BLaER1 (cell line): ENCODE measurements at regions not wholly inside any gene's neighbourhood (a gene's known extent, or its start where the extent isn't known, plus 50 kb on each side); places are given as distances from the start of the nearest gene placed in this dataset.

ENCODE experiments used
- H3K27ac ChIP-seq: shearing (Covaris generic); formaldehyde crosslinking; 2 replicates; pipeline ENCODE4 v1.8.1; 2022
- H3K27me3 ChIP-seq: shearing (Covaris generic); formaldehyde crosslinking; 2 replicates; pipeline ENCODE4 v1.8.1; 2022
- H3K36me3 ChIP-seq: shearing (Covaris generic); formaldehyde crosslinking; 2 replicates; pipeline ENCODE4 v1.8.1; 2022
- H3K4me1 ChIP-seq: shearing (Covaris generic); formaldehyde crosslinking; 2 replicates; pipeline ENCODE4 v1.8.1; 2022
- H3K4me2 ChIP-seq: shearing (Covaris generic); formaldehyde crosslinking; 2 replicates; pipeline ENCODE4 v1.8.1; 2022
- H3K4me3 ChIP-seq: shearing (Covaris generic); formaldehyde crosslinking; 2 replicates; pipeline ENCODE4 v1.8.1; 2022
- H3K9ac ChIP-seq: shearing (Covaris generic); formaldehyde crosslinking; 2 replicates; pipeline ENCODE4 v1.8.1; 2022
- H3K9me3 ChIP-seq: shearing (Covaris generic); formaldehyde crosslinking; 2 replicates; pipeline ENCODE4 v1.8.1; 2022
- H4K20me1 ChIP-seq: shearing (Covaris generic); formaldehyde crosslinking; 2 replicates; pipeline ENCODE4 v1.8.1; 2022
- Cebpa-rat ChIP-seq: shearing (Covaris generic); IDR thresholded peaks from 2 replicates; pipeline ENCODE4 v1.8.1; 2022

DNA sequence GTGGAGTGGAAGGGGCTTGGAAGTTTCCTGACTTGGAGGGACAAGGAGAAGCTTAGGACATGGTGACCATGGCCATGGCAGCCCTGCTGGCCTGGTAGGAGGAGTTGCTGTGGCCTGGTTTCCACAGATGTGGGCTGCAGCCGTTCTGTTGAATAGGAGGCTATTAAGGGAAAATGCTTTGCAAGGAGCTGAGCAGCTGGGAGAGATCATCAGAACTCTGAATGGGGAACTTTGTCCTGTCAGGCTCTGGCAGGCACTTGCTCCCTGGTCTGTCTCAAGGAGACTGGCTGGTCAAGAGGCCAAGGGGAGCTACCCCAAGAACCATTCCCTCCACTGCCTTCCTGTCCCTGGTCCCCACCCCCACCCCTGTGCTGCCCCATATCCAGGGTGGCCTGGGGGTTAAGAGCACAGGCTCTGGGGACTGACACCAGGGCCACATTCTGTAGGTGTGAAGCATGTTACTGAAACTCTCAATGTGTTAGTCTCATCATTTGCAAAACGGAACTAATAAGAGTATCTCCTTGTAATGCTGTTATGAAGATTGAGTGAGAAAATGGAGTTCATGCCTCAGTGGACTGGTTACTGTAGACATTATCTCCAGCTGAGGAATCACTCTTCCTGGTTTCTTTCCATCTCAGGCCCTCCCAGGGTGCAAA is 84.0 kb upstream of the ARAP3 start:
- Histone ChIP-seq H3K4me1 (peaks cover 14% of the 10 kb centered on the region), H4K20me1 (no peaks in the 10 kb centered on the region), H3K27ac (no peak overlapping the region), H3K9ac (no peak overlapping the region), H3K4me3 (no peak overlapping the region), H3K9me3 (no peaks in the 10 kb centered on the region), H3K4me2 (no peak overlapping the region), H3K36me3 (no peaks in the 10 kb centered on the region), H3K27me3 (no peaks in the 10 kb centered on the region)
- TF ChIP-seq Cebpa-rat: no peak

DNA sequence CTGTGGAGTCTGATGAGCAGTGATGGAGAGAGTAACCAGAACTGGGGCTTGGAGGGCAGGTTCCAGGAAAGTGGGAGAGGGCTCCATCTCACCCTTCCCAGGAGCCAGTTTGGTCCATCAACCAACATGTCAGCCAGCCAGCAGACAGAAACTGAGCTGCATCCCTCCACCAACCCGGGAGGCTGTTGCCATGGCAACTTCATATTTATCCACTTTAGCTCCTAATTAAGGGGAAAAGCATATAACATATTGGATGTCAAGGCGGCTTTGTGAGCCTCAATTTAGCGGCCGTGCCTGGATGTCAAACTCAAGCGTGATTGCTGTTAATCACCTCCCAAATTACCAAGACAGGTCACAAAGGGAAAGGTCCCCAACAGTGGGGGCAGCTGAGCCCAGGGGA is 81.5 kb upstream of the ARAP3 start:
- H3K9me3 ChIP-seq: no peaks in the 10 kb centered on the region
- no peak overlapping the region for H3K4me3 ChIP-seq
- no peak for TF ChIP-seq Cebpa-rat
- no peak overlapping the region for H3K9ac ChIP-seq
- no peak overlapping the region for H3K4me2 ChIP-seq
- no peaks in the 10 kb centered on the region for H3K27me3 ChIP-seq
- H3K27ac ChIP-seq: no peak overlapping the region
- no peaks in the 10 kb centered on the region for H3K36me3 ChIP-seq
- H4K20me1 ChIP-seq: no peaks in the 10 kb centered on the region
- H3K4me1 ChIP-seq: peaks cover 39% of the 10 kb centered on the region

DNA sequence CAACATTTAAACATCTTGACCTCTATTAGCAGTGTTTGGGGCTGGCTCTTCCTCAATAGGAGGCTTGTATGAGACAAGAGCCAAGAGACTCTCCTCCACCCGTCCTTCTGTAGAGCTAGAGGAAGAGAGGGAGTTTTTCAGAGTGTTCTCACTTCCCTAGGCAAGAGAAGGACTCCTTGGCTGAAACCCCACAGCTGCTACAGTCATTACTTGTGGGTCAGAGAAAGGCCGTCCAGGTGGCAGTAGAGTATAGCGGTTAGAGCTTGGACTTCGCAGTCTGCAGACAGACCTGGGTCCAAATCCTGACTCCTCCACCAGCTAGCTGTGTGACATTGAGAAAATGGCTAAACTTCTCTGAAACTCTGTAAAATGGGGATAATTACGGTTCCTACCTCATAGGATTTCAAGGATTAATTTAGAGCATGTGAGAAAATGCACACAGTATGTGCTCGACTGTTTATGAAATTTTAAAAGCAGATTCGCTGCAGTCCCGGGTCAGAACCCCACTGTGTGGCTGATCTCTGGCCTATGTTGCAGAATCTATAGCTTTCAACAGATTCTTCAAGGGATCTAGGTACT is 80.8 kb upstream of the ARAP3 start:
- H3K27ac ChIP-seq: no peak overlapping the region
- H4K20me1 ChIP-seq: no peaks in the 10 kb centered on the region
- H3K4me2 ChIP-seq: no peak overlapping the region; the same call in 1 of the 2 replicates
- peaks cover 45% of the 10 kb centered on the region for H3K4me1 ChIP-seq
- H3K27me3 ChIP-seq: no peaks in the 10 kb centered on the region
- H3K4me3 ChIP-seq: no peak overlapping the region
- no peak for TF ChIP-seq Cebpa-rat
- no peaks in the 10 kb centered on the region for H3K9me3 ChIP-seq
- H3K9ac ChIP-seq: no peak overlapping the region
- no peaks in the 10 kb centered on the region for H3K36me3 ChIP-seq

DNA sequence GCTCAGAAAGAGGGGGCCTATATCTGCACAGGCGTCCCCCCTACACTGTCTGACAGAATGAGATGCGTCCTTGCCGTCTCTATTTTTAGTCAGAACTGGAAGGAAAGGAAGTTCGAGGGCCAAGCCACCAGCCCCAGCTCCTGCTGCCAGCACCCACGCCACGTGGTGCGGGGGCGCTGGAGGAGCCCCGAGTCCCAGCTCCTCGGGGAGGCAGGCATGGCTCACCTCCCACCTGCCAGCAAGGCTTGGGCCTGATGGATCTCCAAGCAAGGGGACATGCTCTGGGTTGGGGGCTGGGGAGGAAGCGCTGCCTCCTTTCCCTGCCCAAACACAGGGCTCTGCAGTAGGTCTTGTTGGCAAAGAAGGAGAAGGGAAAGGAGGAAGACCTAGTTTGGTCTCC is 80.3 kb upstream of the ARAP3 start:
- H3K4me2 ChIP-seq: peak overlapping the region; percentile 31
- no peaks in the 10 kb centered on the region for H3K27me3 ChIP-seq
- H4K20me1 ChIP-seq: no peaks in the 10 kb centered on the region
- no peak overlapping the region for H3K4me3 ChIP-seq
- peaks cover 47% of the 10 kb centered on the region for H3K4me1 ChIP-seq
- H3K9me3 ChIP-seq: no peaks in the 10 kb centered on the region
- TF ChIP-seq Cebpa-rat: no peak
- no peak overlapping the region for H3K27ac ChIP-seq
- H3K9ac ChIP-seq: no peak overlapping the region
- no peaks in the 10 kb centered on the region for H3K36me3 ChIP-seq

DNA sequence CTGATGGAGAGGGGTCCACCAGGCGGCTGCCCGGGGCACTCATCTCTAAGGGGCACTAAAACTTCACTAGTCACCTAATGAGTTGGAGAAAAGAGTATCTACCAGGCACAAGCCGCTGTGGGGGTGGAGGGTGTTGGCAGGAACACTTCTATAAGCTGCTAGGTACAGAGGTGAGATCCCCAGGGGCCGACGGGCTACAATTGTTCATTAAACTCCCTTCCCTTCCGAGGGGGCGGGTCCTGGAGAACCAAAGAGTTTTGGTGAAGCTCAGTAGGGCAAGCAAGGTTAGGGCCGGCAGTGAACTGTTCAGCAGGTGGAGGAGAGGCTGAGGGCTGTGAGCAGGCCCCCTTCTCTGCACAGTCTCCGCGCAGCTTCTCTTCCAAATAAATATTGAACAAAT is 78.7 kb upstream of the ARAP3 start:
- Histone ChIP-seq H3K4me2 (peak overlapping the region; percentile 72), H3K9ac (no peak overlapping the region), H4K20me1 (peaks cover 6% of the 10 kb centered on the region; the same call in 1 of the 2 replicates), H3K4me1 (peaks cover 47% of the 10 kb centered on the region), H3K27ac (no peak overlapping the region), H3K4me3 (no peak overlapping the region), H3K9me3 (no peaks in the 10 kb centered on the region), H3K27me3 (no peaks in the 10 kb centered on the region), H3K36me3 (no peaks in the 10 kb centered on the region)
- TF ChIP-seq Cebpa-rat: no peak

DNA sequence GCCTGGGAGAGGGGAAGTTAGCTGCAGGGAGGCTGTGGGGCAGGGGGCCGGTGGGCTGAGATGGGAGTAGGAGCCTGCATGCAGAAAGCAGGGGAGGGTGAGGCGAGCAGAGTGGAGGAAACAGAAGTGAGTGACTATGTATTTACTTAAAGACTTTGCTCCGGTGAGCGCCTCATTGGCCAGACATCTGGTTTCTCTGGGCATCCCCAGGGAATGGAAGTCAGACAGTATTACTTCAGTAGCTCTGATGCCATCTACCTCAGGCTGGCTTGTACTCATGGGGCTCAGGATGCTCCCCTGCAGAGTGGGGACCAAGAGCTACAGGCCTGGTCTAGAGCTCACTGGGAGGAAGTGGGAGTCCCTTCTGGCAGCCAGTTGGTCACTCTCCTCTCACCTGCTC is 78.2 kb upstream of the ARAP3 start:
- H4K20me1 ChIP-seq: peaks cover 10% of the 10 kb centered on the region; the same call in 1 of the 2 replicates
- no peak for TF ChIP-seq Cebpa-rat
- H3K27ac ChIP-seq: no peak overlapping the region
- H3K9me3 ChIP-seq: no peaks in the 10 kb centered on the region
- peak overlapping the region; percentile 72 for H3K4me2 ChIP-seq
- H3K4me1 ChIP-seq: peaks cover 47% of the 10 kb centered on the region
- no peaks in the 10 kb centered on the region for H3K36me3 ChIP-seq
- H3K9ac ChIP-seq: no peak overlapping the region
- H3K4me3 ChIP-seq: no peak overlapping the region
- no peaks in the 10 kb centered on the region for H3K27me3 ChIP-seq

DNA sequence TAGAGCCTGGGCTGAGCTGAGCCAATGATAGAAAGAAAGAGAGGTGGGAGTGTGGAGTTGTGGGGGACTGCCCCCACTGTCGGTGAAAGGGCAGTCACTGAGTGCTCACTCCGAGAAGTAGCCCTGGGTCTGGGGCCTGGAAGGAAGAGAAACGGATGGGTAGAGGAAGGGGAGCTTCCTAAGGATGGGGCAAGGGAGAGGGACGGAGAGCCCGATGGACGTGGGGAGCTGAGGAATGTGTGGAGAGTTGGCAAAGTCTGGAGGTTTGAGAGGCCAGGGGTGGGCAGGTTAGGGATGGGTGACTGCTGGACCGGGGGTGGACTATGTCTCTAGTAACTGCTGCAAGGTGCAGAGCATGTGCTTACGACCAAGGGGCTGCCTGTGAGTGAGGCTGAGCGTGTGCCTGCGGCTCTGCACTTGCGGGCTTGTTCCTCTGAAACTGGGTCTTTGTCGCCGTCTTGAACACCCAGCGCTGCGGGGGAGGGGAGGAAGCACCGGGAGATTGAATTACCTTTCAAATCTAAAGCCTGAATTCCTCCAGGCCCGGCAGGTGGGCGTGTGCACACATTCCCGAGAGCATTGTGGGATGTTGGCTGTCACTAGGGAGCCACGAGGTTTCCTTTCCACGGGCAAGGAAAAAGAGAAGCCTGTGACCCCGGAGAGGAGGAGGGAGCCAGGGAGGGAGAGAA is 76.4 kb upstream of the ARAP3 start:
- H3K36me3 ChIP-seq: no peaks in the 10 kb centered on the region
- H3K9ac ChIP-seq: no peak overlapping the region
- no peak overlapping the region for H3K27ac ChIP-seq
- TF ChIP-seq Cebpa-rat: no peak
- peak overlapping the region; percentile 72 for H3K4me2 ChIP-seq
- H3K4me1 ChIP-seq: peaks cover 47% of the 10 kb centered on the region
- H4K20me1 ChIP-seq: peaks cover 26% of the 10 kb centered on the region; the same call in 1 of the 2 replicates
- no peak overlapping the region for H3K4me3 ChIP-seq
- H3K27me3 ChIP-seq: peaks cover 10% of the 10 kb centered on the region
- H3K9me3 ChIP-seq: no peaks in the 10 kb centered on the region

DNA sequence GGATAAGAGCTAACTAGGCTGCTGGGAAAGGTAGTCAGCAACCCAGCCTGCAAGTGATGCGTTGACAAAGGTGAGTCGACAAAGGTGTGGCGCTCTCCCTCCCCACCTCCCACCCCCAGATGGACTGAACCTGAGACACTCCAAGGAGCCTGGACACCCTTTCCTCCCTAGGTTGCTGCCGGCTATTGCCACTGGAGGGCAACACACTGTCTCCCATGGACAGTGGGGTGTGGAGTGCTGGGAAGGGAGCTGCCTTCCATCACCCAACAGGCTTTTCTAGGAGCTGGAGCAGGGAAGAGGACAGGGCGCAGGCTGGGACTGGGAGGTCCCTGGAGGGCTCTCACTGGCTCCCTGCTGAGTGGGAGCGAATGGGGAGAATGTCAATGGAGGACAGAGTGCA is 75.4 kb upstream of the ARAP3 start:
- no peak overlapping the region for H3K4me3 ChIP-seq

DNA sequence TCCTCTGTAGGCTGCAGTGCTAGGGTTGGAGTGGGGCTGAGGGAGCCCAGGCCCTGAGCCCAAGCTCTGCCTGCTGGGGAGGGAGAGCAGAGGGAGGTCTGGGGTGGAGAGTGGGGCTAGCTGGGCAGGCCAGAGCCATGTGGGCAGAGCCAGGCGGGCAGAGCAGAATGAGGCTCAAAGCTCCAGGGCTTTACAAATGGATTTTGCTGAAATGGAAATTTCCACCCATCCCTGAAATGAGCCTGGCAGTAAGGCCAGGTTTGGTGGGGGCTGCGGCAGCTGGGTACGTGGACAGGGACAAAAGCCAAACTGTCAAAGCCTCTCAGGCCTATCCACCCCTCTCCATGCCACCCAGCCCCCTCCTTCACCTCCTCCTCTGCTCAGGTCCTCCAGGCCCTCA is 74.2 kb upstream of the ARAP3 start:
- H3K36me3 ChIP-seq: no peaks in the 10 kb centered on the region
- no peak for TF ChIP-seq Cebpa-rat
- no peak overlapping the region for H3K4me3 ChIP-seq
- no peak overlapping the region for H3K4me2 ChIP-seq
- H3K9me3 ChIP-seq: no peaks in the 10 kb centered on the region
- H3K27ac ChIP-seq: no peak overlapping the region
- peaks cover 33% of the 10 kb centered on the region for H3K4me1 ChIP-seq
- H4K20me1 ChIP-seq: peaks cover 37% of the 10 kb centered on the region; the same call in 1 of the 2 replicates
- H3K9ac ChIP-seq: no peak overlapping the region
- H3K27me3 ChIP-seq: peaks cover 20% of the 10 kb centered on the region

More for the DNA sequence above, 75.4 kb upstream of the ARAP3 start:
- no peak for TF ChIP-seq Cebpa-rat
- H3K27me3 ChIP-seq: peaks cover 20% of the 10 kb centered on the region
- no peak overlapping the region for H3K27ac ChIP-seq
- peaks cover 45% of the 10 kb centered on the region for H3K4me1 ChIP-seq
- H4K20me1 ChIP-seq: peaks cover 36% of the 10 kb centered on the region; the same call in 1 of the 2 replicates
- no peaks in the 10 kb centered on the region for H3K9me3 ChIP-seq
- H3K36me3 ChIP-seq: no peaks in the 10 kb centered on the region
- H3K4me2 ChIP-seq: no peak overlapping the region
- no peak overlapping the region for H3K9ac ChIP-seq
